ENCODE measurements at regions not wholly inside any gene's neighbourhood (a gene's known extent, or its start where the extent isn't known, plus 50 kb on each side); places are given as distances from the start of the nearest gene placed in this dataset.

DNA sequence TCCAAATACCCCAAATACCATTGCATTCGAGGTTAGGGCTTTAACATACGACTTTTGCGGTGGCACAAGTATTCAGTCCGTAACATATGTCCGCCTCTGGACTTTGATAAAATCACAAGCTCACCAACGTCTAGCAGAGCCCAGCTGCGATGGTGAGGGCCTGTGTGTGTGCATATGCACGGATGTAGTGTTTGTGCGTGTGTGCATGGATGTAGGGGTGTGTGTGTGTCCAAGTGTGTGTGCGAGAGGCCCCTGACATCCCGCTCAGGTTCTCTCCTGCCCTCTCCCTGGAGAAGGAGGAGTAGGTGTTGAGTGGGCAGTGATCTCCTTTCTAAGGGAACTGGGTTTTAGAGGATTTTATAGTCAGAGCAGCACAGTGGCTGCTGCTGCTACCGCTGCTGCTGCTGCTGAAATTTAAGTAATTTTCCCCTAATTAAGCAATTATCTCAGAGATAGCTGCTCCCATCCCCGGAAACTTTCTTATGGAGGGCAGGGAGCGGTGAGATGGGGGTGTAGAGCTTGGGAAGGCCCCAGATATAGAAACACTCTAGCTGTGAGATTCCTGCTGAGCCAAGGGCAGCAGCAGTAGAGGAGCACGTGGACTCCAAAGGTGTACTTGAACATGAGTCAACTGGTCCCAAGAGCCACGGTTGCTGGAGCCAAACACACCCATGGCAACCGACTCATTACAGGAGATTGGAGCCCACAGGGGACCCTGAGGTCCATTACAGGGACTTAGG, 121.7 kb upstream of the SDK2 start:
- intact Hi-C loops (cut with DNase I), result no loop called here
- H3K4me3 ChIP-seq, result no peak overlapping the region
- TF ChIP-seq, protein P1, sequence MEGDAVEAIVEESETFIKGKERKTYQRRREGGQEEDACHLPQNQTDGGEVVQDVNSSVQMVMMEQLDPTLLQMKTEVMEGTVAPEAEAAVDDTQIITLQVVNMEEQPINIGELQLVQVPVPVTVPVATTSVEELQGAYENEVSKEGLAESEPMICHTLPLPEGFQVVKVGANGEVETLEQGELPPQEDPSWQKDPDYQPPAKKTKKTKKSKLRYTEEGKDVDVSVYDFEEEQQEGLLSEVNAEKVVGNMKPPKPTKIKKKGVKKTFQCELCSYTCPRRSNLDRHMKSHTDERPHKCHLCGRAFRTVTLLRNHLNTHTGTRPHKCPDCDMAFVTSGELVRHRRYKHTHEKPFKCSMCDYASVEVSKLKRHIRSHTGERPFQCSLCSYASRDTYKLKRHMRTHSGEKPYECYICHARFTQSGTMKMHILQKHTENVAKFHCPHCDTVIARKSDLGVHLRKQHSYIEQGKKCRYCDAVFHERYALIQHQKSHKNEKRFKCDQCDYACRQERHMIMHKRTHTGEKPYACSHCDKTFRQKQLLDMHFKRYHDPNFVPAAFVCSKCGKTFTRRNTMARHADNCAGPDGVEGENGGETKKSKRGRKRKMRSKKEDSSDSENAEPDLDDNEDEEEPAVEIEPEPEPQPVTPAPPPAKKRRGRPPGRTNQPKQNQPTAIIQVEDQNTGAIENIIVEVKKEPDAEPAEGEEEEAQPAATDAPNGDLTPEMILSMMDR (IDR thresholded peaks at IDR 0.05), result no peak
- no peak for TF ChIP-seq POLR2A (IDR thresholded peaks at IDR 0.05)
- H3K4me1 ChIP-seq, result peaks cover 0 to 6% (median 0%) of the 10 kb centered on the region in 4 donors
- H3K27me3 ChIP-seq, result no peaks in the 10 kb centered on the region
- WGBS (ENCODE audit: insufficient coverage, low coverage, low lambda C conversion rate, missing lambda C conversion rate), result 77% methylated on average over 9 of the region's 17 CpGs
- no peak overlapping the region for H3K27ac ChIP-seq
- H3K9me3 ChIP-seq, result no peaks in the 10 kb centered on the region
- ATAC-seq (no peak), DNase-seq (no peak)
- no peaks in the 10 kb centered on the region for H3K36me3 ChIP-seq

DNA sequence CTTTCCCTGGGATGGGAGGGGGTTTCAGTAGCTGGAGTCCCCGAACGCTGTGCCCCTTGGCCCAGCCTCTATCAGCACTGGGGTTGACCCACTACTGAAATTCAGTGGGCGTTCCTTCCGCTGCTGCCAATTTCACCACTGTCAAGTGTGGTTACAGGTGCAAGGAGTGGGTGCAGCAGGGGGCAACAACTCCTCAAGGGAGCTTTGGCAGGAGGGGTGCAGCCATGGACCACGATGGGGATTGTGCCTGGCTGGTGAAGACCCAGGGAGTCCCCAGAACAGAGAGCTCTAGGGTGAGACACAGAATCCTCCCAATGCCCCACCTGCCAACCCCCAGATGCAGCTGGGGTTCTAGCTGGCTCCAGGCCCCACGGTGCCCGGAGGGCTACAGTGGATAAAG, 123.5 kb upstream of the SDK2 start:
- ATAC-seq, result no peak
- no peak for TF ChIP-seq POLR2A (IDR thresholded peaks at IDR 0.05)
- TF ChIP-seq, protein P1 (IDR thresholded peaks at IDR 0.05), result no peak

DNA sequence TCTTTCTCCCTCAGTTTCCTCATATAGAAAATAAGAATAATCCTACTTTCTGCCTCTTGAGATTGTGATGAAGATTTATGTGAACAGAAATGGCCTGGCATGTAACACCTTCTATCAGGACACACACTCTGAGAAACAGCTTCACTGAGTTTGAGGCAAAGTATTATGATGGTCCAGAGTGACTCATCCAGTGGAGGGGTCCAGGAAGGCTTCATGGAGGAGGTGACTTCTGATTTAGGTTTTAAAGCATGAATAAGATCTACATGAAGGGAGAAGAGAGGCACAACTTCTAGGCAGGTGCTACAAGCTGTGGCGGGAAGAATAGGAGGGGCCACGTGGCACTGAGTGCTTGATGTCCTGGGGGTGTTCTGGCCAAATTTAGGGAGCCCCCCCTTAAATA, 124.4 kb upstream of the SDK2 start:
- no peak for TF ChIP-seq POLR2A (IDR thresholded peaks at IDR 0.05)
- TF ChIP-seq, protein P1 (IDR thresholded peaks at IDR 0.05), result no peak
- Histone ChIP-seq H3K36me3 (no peaks in the 10 kb centered on the region), H3K9me3 (no peaks in the 10 kb centered on the region), H3K4me1 (peaks cover 0 to 6% (median 0%) of the 10 kb centered on the region in 4 donors), H3K27ac (no peak overlapping the region), H3K4me3 (no peak overlapping the region), H3K27me3 (no peaks in the 10 kb centered on the region)
- DNase-seq (no peak), ATAC-seq (no peak)
- intact Hi-C loops (cut with DNase I), result no loop called here
- WGBS (ENCODE audit: insufficient coverage, low coverage, low lambda C conversion rate, missing lambda C conversion rate), result no CpG with 5 or more reads among the region's 2 CpGs

More for the DNA sequence above, 123.5 kb upstream of the SDK2 start:
- intact Hi-C loops (cut with DNase I), result no loop called here
- Histone ChIP-seq H3K9me3 (no peaks in the 10 kb centered on the region), H3K27ac (no peak overlapping the region), H3K4me3 (no peak overlapping the region), H3K36me3 (no peaks in the 10 kb centered on the region), H3K4me1 (peaks cover 0 to 6% (median 0%) of the 10 kb centered on the region in 4 donors), H3K27me3 (no peaks in the 10 kb centered on the region)
- DNase-seq, result peak in 1 of 3 donors; percentile 31
- WGBS (ENCODE audit: insufficient coverage, low coverage, low lambda C conversion rate, missing lambda C conversion rate), result 92% methylated on average over 2 of the region's 7 CpGs

DNA sequence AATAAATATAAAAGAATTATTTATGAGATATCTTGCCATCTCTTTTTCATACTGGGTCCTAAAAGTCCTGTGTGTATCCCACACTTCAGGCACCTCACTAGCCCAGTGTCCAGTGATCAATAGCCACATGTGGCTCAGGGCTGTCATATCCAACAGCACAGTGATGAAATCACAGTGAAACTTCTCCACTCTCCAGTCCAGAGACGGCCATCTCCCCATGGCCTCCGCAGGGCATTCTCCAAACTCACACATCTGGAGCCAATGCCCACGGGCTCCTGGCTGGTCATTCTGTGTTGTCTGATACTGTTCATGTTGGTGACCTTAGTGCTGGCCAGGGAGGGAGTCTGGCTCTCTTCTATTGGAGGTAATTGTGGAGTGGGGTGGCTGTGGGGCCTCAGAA, 125.2 kb upstream of the SDK2 start:
- no peaks in the 10 kb centered on the region for H3K9me3 ChIP-seq
- no peaks in the 10 kb centered on the region for H3K36me3 ChIP-seq
- ATAC-seq (peak in 1 of 4 donors; percentile 42), DNase-seq (peak in 1 of 3 donors; percentile 15)
- no peaks in the 10 kb centered on the region for H3K27me3 ChIP-seq
- H3K4me1 ChIP-seq, result peaks cover 0 to 6% (median 0%) of the 10 kb centered on the region in 4 donors
- WGBS (ENCODE audit: insufficient coverage, low coverage, low lambda C conversion rate, missing lambda C conversion rate), result 20% methylated on average over 1 of the region's 3 CpGs
- intact Hi-C loops (cut with DNase I), result no loop called here
- TF ChIP-seq POLR2A (IDR thresholded peaks at IDR 0.05), result no peak
- TF ChIP-seq, protein P1 (IDR thresholded peaks at IDR 0.05), result no peak
- no peak overlapping the region for H3K27ac ChIP-seq
- no peak overlapping the region for H3K4me3 ChIP-seq

Measured in right lobe of liver (tissue), 6 donors.